ENCODE measurements at regions not wholly inside any gene's neighbourhood (a gene's known extent, or its start where the extent isn't known, plus 50 kb on each side); places are given as distances from the start of the nearest gene placed in this dataset.

DNA sequence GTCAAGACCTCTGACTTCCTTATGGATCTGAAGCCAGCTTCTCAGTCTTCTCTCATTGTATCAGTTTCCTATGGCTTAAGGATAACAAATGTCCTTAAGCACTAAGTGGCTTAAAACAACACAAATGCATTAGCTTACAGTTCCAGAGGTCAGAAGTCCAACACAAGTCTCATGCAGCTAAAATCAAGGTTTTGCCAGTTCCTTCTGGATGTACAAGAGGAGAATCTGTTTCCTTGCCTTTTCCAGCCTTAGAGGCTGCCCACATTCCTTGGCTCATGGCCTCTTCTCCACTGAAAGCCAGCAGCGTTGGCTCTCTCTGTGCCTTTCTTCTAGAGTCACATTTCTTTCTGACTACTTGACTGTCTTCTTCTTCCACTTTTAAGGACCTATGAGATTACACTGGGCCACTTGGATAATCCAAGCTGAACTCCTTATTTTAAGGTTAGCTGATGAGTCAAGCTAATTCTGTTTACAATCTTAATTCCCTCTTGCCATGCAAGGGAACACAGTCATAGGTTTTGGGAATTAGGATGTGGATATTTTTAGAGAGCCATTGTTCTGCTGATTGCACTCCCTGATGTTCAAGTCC is 179.0 kb downstream of the BCAS1 start:
- Histone ChIP-seq H3F3A (ENCODE audit: control insufficient read depth, insufficient read depth) (peaks cover 29% of the 10 kb centered on the region), H3K9me2 (replicated peaks; ENCODE audit: control insufficient read depth, low read length) (no peaks in the 10 kb centered on the region), H4K20me1 (ENCODE audit: control insufficient read depth, insufficient read depth, low read depth, low read length) (no peaks in the 10 kb centered on the region), H3K27me3 (ENCODE audit: control insufficient read depth, low read length) (no peaks in the 10 kb centered on the region), H3K79me2 (ENCODE audit: control insufficient read depth, low read length) (no peaks in the 10 kb centered on the region), H3K9me3 (ENCODE audit: control insufficient read depth, insufficient read depth, low read length) (no peaks in the 10 kb centered on the region), H3K4me3 (ENCODE audit: low read length) (no peak overlapping the region), H3K4me2 (ENCODE audit: low read length) (0 out of 2 replicates have a peak overlapping the region, but pooled peaks have one; percentile 1), H3K4me1 (ENCODE audit: control insufficient read depth, low read length) (peaks cover 56% of the 10 kb centered on the region), H3K36me3 (ENCODE audit: control insufficient read depth, low read length) (no peaks in the 10 kb centered on the region), H3K27ac (ENCODE audit: low read depth, low read length) (peak overlapping the region; percentile 96; the same call in 1 of the 2 replicates)
- TF ChIP-seq, protein P1, sequence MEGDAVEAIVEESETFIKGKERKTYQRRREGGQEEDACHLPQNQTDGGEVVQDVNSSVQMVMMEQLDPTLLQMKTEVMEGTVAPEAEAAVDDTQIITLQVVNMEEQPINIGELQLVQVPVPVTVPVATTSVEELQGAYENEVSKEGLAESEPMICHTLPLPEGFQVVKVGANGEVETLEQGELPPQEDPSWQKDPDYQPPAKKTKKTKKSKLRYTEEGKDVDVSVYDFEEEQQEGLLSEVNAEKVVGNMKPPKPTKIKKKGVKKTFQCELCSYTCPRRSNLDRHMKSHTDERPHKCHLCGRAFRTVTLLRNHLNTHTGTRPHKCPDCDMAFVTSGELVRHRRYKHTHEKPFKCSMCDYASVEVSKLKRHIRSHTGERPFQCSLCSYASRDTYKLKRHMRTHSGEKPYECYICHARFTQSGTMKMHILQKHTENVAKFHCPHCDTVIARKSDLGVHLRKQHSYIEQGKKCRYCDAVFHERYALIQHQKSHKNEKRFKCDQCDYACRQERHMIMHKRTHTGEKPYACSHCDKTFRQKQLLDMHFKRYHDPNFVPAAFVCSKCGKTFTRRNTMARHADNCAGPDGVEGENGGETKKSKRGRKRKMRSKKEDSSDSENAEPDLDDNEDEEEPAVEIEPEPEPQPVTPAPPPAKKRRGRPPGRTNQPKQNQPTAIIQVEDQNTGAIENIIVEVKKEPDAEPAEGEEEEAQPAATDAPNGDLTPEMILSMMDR (IDR thresholded peaks at IDR 0.05; ENCODE audit: low read depth, low read length, poor library complexity, severe bottlenecking): no peak
- no peak for TF ChIP-seq EZH2phosphoT487 (IDR thresholded peaks at IDR 0.05; ENCODE audit: borderline replicate concordance, low read length)

DNA sequence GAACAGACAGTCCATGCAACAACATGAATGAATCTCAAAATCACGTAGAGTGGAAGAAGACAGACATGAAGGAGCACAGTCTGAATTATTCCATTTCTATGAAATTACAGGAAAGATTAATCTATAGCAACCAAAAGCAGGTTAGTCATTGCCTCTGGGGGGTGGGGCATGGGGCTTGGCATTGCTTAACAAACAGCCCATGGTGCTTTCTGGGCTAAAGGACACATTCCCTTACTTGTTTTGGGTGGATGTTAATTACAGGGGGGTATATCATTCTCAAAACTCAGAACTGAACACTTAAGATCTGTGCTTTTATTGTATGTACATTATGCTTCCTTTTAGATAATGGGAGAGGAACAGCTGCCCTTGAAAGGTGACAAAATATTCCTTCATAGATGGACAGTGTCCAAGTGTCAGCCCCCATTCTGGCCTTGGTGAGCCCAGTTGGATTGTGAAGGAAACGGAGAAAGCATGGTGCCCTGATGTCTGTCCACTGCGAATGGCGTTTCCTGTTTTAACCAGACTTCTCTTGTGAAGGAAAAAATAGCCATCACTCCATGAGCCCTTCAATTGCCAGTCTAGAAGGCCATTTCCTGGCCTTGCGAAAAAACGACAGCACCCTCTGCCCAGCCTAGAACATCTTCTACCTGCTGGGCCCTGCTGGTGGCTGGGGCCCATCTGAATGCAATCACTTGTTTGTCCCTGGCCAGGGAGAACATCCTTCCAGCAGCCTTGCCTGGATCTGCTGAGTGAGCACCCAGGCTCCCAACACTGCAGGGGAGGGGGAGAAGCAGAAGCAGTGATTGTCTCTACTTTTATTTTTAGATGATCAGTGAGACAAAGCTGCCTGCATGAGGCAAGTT is 179.7 kb downstream of the BCAS1 start:
- no peak for TF ChIP-seq EZH2phosphoT487 (IDR thresholded peaks at IDR 0.05; ENCODE audit: borderline replicate concordance, low read length)
- TF ChIP-seq, protein P1 (IDR thresholded peaks at IDR 0.05; ENCODE audit: low read depth, low read length, poor library complexity, severe bottlenecking): no peak
- Histone ChIP-seq H3K9me2 (replicated peaks; ENCODE audit: control insufficient read depth, low read length) (no peaks in the 10 kb centered on the region), H3K79me2 (ENCODE audit: control insufficient read depth, low read length) (no peaks in the 10 kb centered on the region), H3K4me3 (ENCODE audit: low read length) (no peak overlapping the region), H3K36me3 (ENCODE audit: control insufficient read depth, low read length) (no peaks in the 10 kb centered on the region), H3F3A (ENCODE audit: control insufficient read depth, insufficient read depth) (peaks cover 29% of the 10 kb centered on the region), H3K9me3 (ENCODE audit: control insufficient read depth, insufficient read depth, low read length) (no peaks in the 10 kb centered on the region), H4K20me1 (ENCODE audit: control insufficient read depth, insufficient read depth, low read depth, low read length) (no peaks in the 10 kb centered on the region), H3K4me1 (ENCODE audit: control insufficient read depth, low read length) (peaks cover 51% of the 10 kb centered on the region), H3K27ac (ENCODE audit: low read depth, low read length) (no peak overlapping the region), H3K4me2 (ENCODE audit: low read length) (0 out of 2 replicates have a peak overlapping the region, but pooled peaks have one; percentile 1), H3K27me3 (ENCODE audit: control insufficient read depth, low read length) (no peaks in the 10 kb centered on the region)

DNA sequence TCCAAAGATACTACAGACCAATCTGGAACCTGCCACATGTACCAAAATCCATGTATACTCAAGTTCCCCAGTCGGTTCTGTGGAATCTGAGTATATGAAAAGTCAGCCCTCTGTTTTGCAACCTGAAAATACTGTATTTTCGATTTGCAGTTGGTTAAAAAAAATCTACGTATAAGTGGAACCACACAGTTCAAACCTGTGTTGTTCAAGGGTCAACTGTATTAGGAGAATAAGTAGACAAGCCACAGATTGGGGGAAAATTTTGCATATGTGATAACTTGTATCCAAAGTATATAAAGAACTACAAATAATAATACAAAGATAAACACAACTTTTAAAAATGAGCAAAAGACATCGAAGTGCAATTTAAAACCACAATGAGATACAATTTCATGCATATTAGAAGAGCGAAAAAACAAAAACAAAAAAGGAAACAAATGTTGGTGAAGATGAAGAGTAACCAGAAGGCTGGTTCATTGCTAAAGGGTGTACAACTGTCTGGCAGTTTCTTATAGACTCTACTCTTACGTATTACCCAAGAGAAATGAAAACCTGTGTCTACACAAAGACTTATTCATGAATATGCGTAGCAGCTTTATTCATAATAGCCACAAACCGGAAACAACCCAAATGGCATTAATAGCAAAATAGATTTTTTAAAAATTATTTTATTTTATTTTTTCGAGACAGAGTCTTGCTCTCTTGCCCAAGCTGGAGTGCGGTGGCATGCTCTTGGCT is 180.8 kb downstream of the BCAS1 start:
- H4K20me1 ChIP-seq (ENCODE audit: control insufficient read depth, insufficient read depth, low read depth, low read length): no peaks in the 10 kb centered on the region
- peaks cover 40% of the 10 kb centered on the region for H3K4me1 ChIP-seq (ENCODE audit: control insufficient read depth, low read length)
- H3K27me3 ChIP-seq (ENCODE audit: control insufficient read depth, low read length): no peaks in the 10 kb centered on the region
- peaks cover 20% of the 10 kb centered on the region for H3F3A ChIP-seq (ENCODE audit: control insufficient read depth, insufficient read depth)
- H3K79me2 ChIP-seq (ENCODE audit: control insufficient read depth, low read length): no peaks in the 10 kb centered on the region
- no peak for TF ChIP-seq EZH2phosphoT487 (IDR thresholded peaks at IDR 0.05; ENCODE audit: borderline replicate concordance, low read length)
- TF ChIP-seq, protein P1 (IDR thresholded peaks at IDR 0.05; ENCODE audit: low read depth, low read length, poor library complexity, severe bottlenecking): no peak
- no peak overlapping the region for H3K27ac ChIP-seq (ENCODE audit: low read depth, low read length)
- H3K9me3 ChIP-seq (ENCODE audit: control insufficient read depth, insufficient read depth, low read length): no peaks in the 10 kb centered on the region
- no peak overlapping the region for H3K4me3 ChIP-seq (ENCODE audit: low read length)
- H3K36me3 ChIP-seq (ENCODE audit: control insufficient read depth, low read length): no peaks in the 10 kb centered on the region
- H3K4me2 ChIP-seq (ENCODE audit: low read length): no peak overlapping the region
- no peaks in the 10 kb centered on the region for H3K9me2 ChIP-seq (replicated peaks; ENCODE audit: control insufficient read depth, low read length)

Data from DOHH2 (cell line).